Fibroblast of villous mesenchyme (primary cell): ENCODE measurements at regions not wholly inside any gene's neighbourhood (a gene's known extent, or its start where the extent isn't known, plus 50 kb on each side); places are given as distances from the start of the nearest gene placed in this dataset.

Experiments
- DNase-seq: peaks from one replicate; pipeline ENCODE4 v3.0.0-alpha.2; 2010; ENCODE audit warnings: low read depth
- H3K4me3 ChIP-seq: 2 replicates; pipeline ENCODE4 v1.5.1; 2011; ENCODE audit warnings: low read depth, mild to moderate bottlenecking, low read length
- CTCF ChIP-seq: IDR thresholded peaks from 2 replicates; pipeline ENCODE4 v1.5.1; 2012; ENCODE audit warnings: low read depth, mild to moderate bottlenecking, low read length; ENCODE audit not compliant: insufficient read depth

GRCh38 chr12:34097213-34097612, 74.9 kb downstream of the ALG10 start:
- no peak for DNase-seq
- H3K4me3 ChIP-seq: no peak overlapping the region
- no peak for TF ChIP-seq CTCF

GRCh38 chr12:34105392-34105933, 83.2 kb downstream of the ALG10 start:
- no peak for DNase-seq
- no peak overlapping the region for H3K4me3 ChIP-seq
- no peak for TF ChIP-seq CTCF

GRCh38 chr12:34106172-34106571, 83.9 kb downstream of the ALG10 start:
- DNase-seq: no peak
- no peak for TF ChIP-seq CTCF
- no peak overlapping the region for H3K4me3 ChIP-seq

GRCh38 chr12:34107016-34107415, 84.7 kb downstream of the ALG10 start:
- DNase-seq: no peak
- H3K4me3 ChIP-seq: no peak overlapping the region
- TF ChIP-seq CTCF: no peak

- no peak overlapping the region for H3K4me3 ChIP-seq
- TF ChIP-seq CTCF: no peak
- DNase-seq: no peak
Measured at GRCh38 chr12:34107781-34108404, 85.6 kb downstream of the ALG10 start.

- TF ChIP-seq CTCF: no peak
- H3K4me3 ChIP-seq: no peak overlapping the region
- DNase-seq: no peak
Measured at GRCh38 chr12:34108405-34108803, 86.1 kb downstream of the ALG10 start.

- TF ChIP-seq CTCF: no peak
- no peak for DNase-seq
- H3K4me3 ChIP-seq: no peak overlapping the region
Measured at GRCh38 chr12:34108967-34109366, 86.7 kb downstream of the ALG10 start.
